Urothelium cell line (cell line): ENCODE measurements at regions not wholly inside any gene's neighbourhood (a gene's known extent, or its start where the extent isn't known, plus 50 kb on each side); places are given as distances from the start of the nearest gene placed in this dataset.

Experiments used
- DNase-seq: peaks from one replicate; pipeline ENCODE4 v3.0.0; 2011; ENCODE audit warnings: low spot score, mixed read lengths
- FAIRE-seq: peaks from 2 replicates; lab custom pipeline; 2011; peaks lifted over from hg19 to GRCh38; lab: Jason Lieb, UNC

- FAIRE-seq (no peak), DNase-seq (no peak)
These were observed 1096.5 kb downstream of the NR2F1-AS1 start for GRCh38 chr5:92484484-92484883.

- DNase-seq (no peak), FAIRE-seq (no peak)
These were observed 1090.0 kb upstream of the ARRDC3 start for GRCh38 chr5:92472981-92473566.

- DNase-seq (no peak), FAIRE-seq (no peak)
These were observed 1088.7 kb upstream of the ARRDC3 start for GRCh38 chr5:92471861-92472260.

GRCh38 chr5:92470770-92471169, 1087.7 kb upstream of the ARRDC3 start:
- DNase-seq: no peak
- no peak for FAIRE-seq

- DNase-seq: no peak
- no peak for FAIRE-seq
These were observed 1085.2 kb upstream of the ARRDC3 start for GRCh38 chr5:92468295-92468694.

GRCh38 chr5:92467695-92468094, 1084.6 kb upstream of the ARRDC3 start:
- FAIRE-seq (no peak), DNase-seq (no peak)

- DNase-seq: no peak
- no peak for FAIRE-seq
These were observed 1077.4 kb upstream of the ARRDC3 start for GRCh38 chr5:92460505-92460904.

- DNase-seq (no peak), FAIRE-seq (no peak)
These were observed 1076.5 kb upstream of the ARRDC3 start for GRCh38 chr5:92459654-92460053.

GRCh38 chr5:92455011-92455410, 1071.9 kb upstream of the ARRDC3 start:
- FAIRE-seq: no peak
- no peak for DNase-seq

GRCh38 chr5:92444888-92445287, 1061.8 kb upstream of the ARRDC3 start:
- no peak for DNase-seq
- no peak for FAIRE-seq

GRCh38 chr5:92435781-92436180, 1052.7 kb upstream of the ARRDC3 start:
- DNase-seq: no peak
- no peak for FAIRE-seq

GRCh38 chr5:92429646-92430045, 1046.5 kb upstream of the ARRDC3 start:
- FAIRE-seq (no peak), DNase-seq (no peak)

GRCh38 chr5:92428415-92428814, 1045.3 kb upstream of the ARRDC3 start:
- FAIRE-seq: no peak
- no peak for DNase-seq

GRCh38 chr5:92424785-92425426, 1041.8 kb upstream of the ARRDC3 start:
- FAIRE-seq (no peak), DNase-seq (no peak)

- no peak for FAIRE-seq
- DNase-seq: no peak
These were observed 1038.8 kb upstream of the ARRDC3 start for GRCh38 chr5:92421942-92422341.

GRCh38 chr5:92421196-92421595, 1038.1 kb upstream of the ARRDC3 start:
- FAIRE-seq: no peak
- no peak for DNase-seq

- FAIRE-seq (no peak), DNase-seq (no peak)
These were observed 1036.1 kb upstream of the ARRDC3 start for GRCh38 chr5:92419261-92419660.

- no peak for FAIRE-seq
- no peak for DNase-seq
These were observed 1035.2 kb upstream of the ARRDC3 start for GRCh38 chr5:92418341-92418740.

GRCh38 chr5:92409134-92409533, 1026.0 kb upstream of the ARRDC3 start:
- DNase-seq: no peak
- FAIRE-seq: no peak

GRCh38 chr5:92402956-92403702, 1020.0 kb upstream of the ARRDC3 start:
- DNase-seq (no peak), FAIRE-seq (no peak)

GRCh38 chr5:92402045-92402444, 1018.9 kb upstream of the ARRDC3 start:
- no peak for DNase-seq
- FAIRE-seq: no peak

- FAIRE-seq (no peak), DNase-seq (no peak)
These were observed 1018.4 kb upstream of the ARRDC3 start for GRCh38 chr5:92401492-92401891.
